ENCODE measurements at regions not wholly inside any gene's neighbourhood (a gene's known extent, or its start where the extent isn't known, plus 50 kb on each side); places are given as distances from the start of the nearest gene placed in this dataset.

DNA sequence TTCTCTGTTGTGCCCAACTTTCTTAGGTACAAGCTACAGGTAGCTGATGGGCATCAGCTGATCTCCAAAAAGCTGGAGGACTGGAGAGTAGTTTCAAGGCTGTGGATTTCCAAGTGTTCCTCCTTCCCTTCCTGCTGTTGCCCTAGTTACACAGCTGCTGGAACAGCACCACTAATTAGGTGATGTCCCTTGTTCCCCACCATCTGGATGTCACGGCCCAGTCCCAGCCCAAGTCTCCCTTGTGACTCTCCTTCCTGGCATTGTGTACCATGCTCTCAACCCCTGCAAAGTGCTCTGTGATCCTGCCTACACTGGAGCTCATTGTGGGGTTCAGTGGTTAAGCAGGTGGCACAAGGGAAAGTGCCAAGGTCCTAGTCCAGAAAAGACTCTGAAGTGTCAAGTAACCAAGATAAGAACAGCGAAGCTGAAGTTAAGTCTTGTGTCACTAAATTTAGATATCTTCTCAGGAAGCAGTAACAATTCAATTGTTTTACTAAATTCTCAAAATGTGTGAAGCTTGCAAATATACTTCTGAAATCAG is 604.5 kb downstream of the ISL1 start:
- TF ChIP-seq, protein P1, sequence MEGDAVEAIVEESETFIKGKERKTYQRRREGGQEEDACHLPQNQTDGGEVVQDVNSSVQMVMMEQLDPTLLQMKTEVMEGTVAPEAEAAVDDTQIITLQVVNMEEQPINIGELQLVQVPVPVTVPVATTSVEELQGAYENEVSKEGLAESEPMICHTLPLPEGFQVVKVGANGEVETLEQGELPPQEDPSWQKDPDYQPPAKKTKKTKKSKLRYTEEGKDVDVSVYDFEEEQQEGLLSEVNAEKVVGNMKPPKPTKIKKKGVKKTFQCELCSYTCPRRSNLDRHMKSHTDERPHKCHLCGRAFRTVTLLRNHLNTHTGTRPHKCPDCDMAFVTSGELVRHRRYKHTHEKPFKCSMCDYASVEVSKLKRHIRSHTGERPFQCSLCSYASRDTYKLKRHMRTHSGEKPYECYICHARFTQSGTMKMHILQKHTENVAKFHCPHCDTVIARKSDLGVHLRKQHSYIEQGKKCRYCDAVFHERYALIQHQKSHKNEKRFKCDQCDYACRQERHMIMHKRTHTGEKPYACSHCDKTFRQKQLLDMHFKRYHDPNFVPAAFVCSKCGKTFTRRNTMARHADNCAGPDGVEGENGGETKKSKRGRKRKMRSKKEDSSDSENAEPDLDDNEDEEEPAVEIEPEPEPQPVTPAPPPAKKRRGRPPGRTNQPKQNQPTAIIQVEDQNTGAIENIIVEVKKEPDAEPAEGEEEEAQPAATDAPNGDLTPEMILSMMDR (IDR thresholded peaks at IDR 0.05; ENCODE audit: low read length), result no peak
- TF ChIP-seq EZH2phosphoT487 (IDR thresholded peaks at IDR 0.05; ENCODE audit: low read length), result no peak

Data from MM.1S (cell line).